ENCODE measurements at regions not wholly inside any gene's neighbourhood (a gene's known extent, or its start where the extent isn't known, plus 50 kb on each side); places are given as distances from the start of the nearest gene placed in this dataset.

DNA sequence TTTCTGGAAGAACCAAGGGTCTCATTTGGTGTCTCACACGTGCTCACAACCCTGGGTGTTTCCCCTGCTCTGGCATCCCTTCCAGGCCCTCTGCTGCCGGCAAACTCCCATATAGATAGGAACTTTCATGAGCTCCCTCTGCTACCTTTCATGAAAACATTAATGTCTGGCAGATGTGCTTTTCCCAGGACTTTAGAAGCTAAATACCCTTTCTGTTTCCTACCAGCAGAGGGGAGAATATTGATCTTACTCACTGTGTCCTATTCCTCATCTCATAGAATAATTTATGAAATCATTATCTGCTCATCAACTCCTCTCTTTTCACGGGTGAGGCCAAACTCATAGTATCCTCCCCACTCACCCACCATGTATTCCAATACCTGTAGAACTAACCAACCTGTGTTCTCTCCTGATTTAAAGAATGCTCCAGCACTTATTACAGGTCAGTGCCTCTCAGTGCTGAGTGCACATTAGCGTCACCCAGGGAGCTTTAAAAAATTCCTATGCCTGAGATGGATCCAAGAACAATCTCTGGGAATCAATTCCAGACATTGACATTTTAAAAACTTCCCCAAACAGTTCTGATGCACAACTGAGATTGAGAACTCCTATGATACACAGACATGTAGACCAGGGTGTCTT is 298.5 kb upstream of the JAG1 start:
- Histone ChIP-seq H3K27ac (ENCODE audit: low read length) (no peak overlapping the region), H4K20me1 (ENCODE audit: insufficient read depth, low read length) (no peaks in the 10 kb centered on the region), H3K4me3 (ENCODE audit: low read length) (no peak overlapping the region), H3K36me3 (replicated peaks; ENCODE audit: low read depth, low read length) (no peaks in the 10 kb centered on the region), H3K4me2 (ENCODE audit: low read length) (no peak overlapping the region), H2AFZ (ENCODE audit: low read depth, low read length) (no peak overlapping the region), H3K9ac (ENCODE audit: low read length) (no peak overlapping the region), H3K9me3 (ENCODE audit: insufficient read depth, low read length) (no peaks in the 10 kb centered on the region), H3K4me1 (ENCODE audit: low read length) (peaks cover 15% of the 10 kb centered on the region), H3K27me3 (ENCODE audit: low read depth, low read length) (no peaks in the 10 kb centered on the region), H3K79me2 (ENCODE audit: low read length) (no peaks in the 10 kb centered on the region)
- no peak for TF ChIP-seq EZH2phosphoT487 (IDR thresholded peaks at IDR 0.05; ENCODE audit: low read depth)
- TF ChIP-seq, protein P1, sequence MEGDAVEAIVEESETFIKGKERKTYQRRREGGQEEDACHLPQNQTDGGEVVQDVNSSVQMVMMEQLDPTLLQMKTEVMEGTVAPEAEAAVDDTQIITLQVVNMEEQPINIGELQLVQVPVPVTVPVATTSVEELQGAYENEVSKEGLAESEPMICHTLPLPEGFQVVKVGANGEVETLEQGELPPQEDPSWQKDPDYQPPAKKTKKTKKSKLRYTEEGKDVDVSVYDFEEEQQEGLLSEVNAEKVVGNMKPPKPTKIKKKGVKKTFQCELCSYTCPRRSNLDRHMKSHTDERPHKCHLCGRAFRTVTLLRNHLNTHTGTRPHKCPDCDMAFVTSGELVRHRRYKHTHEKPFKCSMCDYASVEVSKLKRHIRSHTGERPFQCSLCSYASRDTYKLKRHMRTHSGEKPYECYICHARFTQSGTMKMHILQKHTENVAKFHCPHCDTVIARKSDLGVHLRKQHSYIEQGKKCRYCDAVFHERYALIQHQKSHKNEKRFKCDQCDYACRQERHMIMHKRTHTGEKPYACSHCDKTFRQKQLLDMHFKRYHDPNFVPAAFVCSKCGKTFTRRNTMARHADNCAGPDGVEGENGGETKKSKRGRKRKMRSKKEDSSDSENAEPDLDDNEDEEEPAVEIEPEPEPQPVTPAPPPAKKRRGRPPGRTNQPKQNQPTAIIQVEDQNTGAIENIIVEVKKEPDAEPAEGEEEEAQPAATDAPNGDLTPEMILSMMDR (IDR thresholded peaks at IDR 0.05; ENCODE audit: low read depth, low read length): no peak

DNA sequence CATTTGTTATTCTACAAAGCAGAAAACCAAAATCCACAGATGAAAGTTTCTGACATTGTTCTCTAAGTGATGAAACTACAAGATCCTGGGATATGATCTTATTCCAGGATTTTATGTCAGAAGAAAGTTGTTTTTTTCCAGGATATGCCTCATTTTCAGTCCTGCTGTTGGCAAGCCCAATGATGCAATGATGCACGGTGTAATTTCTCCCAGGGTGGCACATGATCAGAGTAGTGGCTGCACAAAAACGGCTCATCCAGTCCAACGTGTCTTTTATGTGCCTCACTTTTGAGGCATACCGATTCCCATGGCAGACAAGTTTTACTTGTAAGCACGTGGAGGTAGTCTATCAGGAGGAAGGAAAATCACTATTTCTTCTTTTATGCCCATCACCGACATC is 302.3 kb upstream of the JAG1 start:
- no peak overlapping the region for H3K27ac ChIP-seq (ENCODE audit: low read length)
- H3K27me3 ChIP-seq (ENCODE audit: low read depth, low read length): no peaks in the 10 kb centered on the region
- H3K9me3 ChIP-seq (ENCODE audit: insufficient read depth, low read length): no peaks in the 10 kb centered on the region

DNA sequence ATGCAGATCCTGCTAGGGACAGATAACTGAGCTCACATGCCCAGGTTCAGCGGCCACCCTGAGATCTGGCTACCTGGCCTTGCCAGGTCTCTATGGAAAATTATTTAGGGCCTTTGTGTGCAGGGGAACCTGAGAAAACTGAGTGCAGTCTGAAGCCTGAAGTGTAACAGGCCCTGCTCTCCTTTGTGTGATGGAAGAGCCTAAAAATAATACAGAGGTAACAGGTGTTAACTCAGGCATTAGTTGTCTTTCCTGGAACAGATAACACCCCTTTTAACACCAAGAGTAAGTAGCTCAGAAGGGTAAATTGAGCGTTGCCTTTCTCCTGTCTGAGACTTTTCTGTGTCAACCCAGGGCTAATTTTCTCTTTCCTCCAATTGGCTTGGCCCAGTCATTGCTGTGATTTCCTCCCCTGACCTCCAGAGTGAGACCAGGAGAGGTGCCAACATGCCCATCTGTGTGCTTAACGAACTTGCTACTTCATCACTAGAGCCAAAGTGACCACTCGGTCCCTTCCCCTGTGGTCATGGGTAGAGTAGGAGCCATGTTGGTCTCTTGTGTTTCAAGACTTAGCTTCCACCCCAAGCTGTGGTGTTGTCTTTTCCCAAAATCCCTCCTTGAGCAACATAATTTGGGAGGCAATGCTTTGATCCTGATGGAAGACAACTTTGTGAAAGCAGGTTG is 304.4 kb upstream of the JAG1 start:
- Histone ChIP-seq H3K79me2 (ENCODE audit: low read length) (no peaks in the 10 kb centered on the region), H3K27ac (ENCODE audit: low read length) (no peak overlapping the region), H3K4me3 (ENCODE audit: low read length) (no peak overlapping the region), H3K9me3 (ENCODE audit: insufficient read depth, low read length) (no peaks in the 10 kb centered on the region), H3K27me3 (ENCODE audit: low read depth, low read length) (no peaks in the 10 kb centered on the region), H3K4me1 (ENCODE audit: low read length) (no peaks in the 10 kb centered on the region), H3K4me2 (ENCODE audit: low read length) (no peak overlapping the region), H3K9ac (ENCODE audit: low read length) (no peak overlapping the region), H2AFZ (ENCODE audit: low read depth, low read length) (no peak overlapping the region), H3K36me3 (replicated peaks; ENCODE audit: low read depth, low read length) (no peaks in the 10 kb centered on the region), H4K20me1 (ENCODE audit: insufficient read depth, low read length) (no peaks in the 10 kb centered on the region)
- TF ChIP-seq, protein P1 (IDR thresholded peaks at IDR 0.05; ENCODE audit: low read depth, low read length): no peak
- TF ChIP-seq EZH2phosphoT487 (IDR thresholded peaks at IDR 0.05; ENCODE audit: low read depth): no peak

More for the DNA sequence above, 302.3 kb upstream of the JAG1 start:
- Histone ChIP-seq H3K4me3 (ENCODE audit: low read length) (no peak overlapping the region), H3K79me2 (ENCODE audit: low read length) (no peaks in the 10 kb centered on the region), H4K20me1 (ENCODE audit: insufficient read depth, low read length) (no peaks in the 10 kb centered on the region), H2AFZ (ENCODE audit: low read depth, low read length) (no peak overlapping the region), H3K36me3 (replicated peaks; ENCODE audit: low read depth, low read length) (no peaks in the 10 kb centered on the region), H3K4me2 (ENCODE audit: low read length) (no peak overlapping the region), H3K9ac (ENCODE audit: low read length) (no peak overlapping the region), H3K4me1 (ENCODE audit: low read length) (no peaks in the 10 kb centered on the region)
- TF ChIP-seq EZH2phosphoT487 (IDR thresholded peaks at IDR 0.05; ENCODE audit: low read depth): no peak
- TF ChIP-seq, protein P1 (IDR thresholded peaks at IDR 0.05; ENCODE audit: low read depth, low read length): no peak

DNA sequence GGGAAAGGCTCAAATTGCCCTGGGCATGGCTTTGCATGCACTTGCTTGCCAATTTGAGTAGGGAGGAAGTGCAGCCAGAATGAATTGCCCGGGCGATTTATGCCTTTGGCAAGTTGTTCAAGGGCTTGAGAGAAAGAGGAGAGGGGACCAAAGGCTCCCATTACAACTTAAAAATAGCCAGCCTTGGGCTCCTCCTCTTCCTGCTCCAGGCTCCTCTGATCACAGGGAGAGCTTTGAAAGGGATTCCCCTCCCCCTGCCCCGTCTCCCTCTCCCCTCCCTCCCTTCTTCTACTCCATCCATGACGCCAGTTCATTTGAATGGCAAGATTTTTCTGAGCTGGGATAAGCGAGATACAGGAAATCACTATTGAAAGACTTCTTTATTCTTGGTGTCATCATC is 304.9 kb upstream of the JAG1 start:
- Histone ChIP-seq H3K4me2 (ENCODE audit: low read length) (no peak overlapping the region), H3K27ac (ENCODE audit: low read length) (no peak overlapping the region), H3K4me1 (ENCODE audit: low read length) (no peaks in the 10 kb centered on the region), H4K20me1 (ENCODE audit: insufficient read depth, low read length) (no peaks in the 10 kb centered on the region), H3K9me3 (ENCODE audit: insufficient read depth, low read length) (no peaks in the 10 kb centered on the region), H3K27me3 (ENCODE audit: low read depth, low read length) (no peaks in the 10 kb centered on the region), H2AFZ (ENCODE audit: low read depth, low read length) (no peak overlapping the region), H3K4me3 (ENCODE audit: low read length) (no peak overlapping the region), H3K79me2 (ENCODE audit: low read length) (no peaks in the 10 kb centered on the region), H3K36me3 (replicated peaks; ENCODE audit: low read depth, low read length) (no peaks in the 10 kb centered on the region), H3K9ac (ENCODE audit: low read length) (no peak overlapping the region)
- TF ChIP-seq, protein P1 (IDR thresholded peaks at IDR 0.05; ENCODE audit: low read depth, low read length): no peak
- no peak for TF ChIP-seq EZH2phosphoT487 (IDR thresholded peaks at IDR 0.05; ENCODE audit: low read depth)

All from OCI-LY3 (cell line).